GM15510 (cell line): ENCODE measurements at regions not wholly inside any gene's neighbourhood (a gene's known extent, or its start where the extent isn't known, plus 50 kb on each side); places are given as distances from the start of the nearest gene placed in this dataset.

ENCODE experiments used
- POLR2A ChIP-seq: IDR thresholded peaks from 3 replicates; pipeline ENCODE4 v1.6.1; 2011; ENCODE audit warnings: borderline replicate concordance; ENCODE audit not compliant: insufficient read length; ENCODE audit errors: extremely low read depth

GRCh38 chr3:72452745-72453144 lies 395.5 kb downstream of the SHQ1 start:
- TF ChIP-seq POLR2A: no peak

DNA sequence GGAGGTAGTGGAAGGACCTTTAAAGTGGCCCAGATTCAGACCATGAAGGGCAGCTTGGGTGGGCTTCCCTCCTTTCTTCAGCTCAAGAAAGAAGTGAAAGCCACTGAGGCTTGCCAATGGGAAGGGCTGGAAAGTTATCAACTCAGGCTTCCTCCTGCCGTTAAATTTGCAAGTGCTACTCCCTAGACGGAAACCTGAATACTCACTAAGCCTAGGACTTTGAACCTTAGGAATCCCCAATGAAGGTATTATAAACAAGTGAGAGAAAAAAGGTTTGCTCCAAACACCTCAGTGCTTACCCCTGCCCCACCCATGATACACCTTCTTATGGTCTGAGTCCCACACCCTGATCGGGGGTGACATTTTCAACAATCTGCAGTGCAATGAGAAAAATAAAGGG lies 396.4 kb downstream of the SHQ1 start:
- TF ChIP-seq POLR2A: no peak

- no peak for TF ChIP-seq POLR2A
These were observed 398.7 kb downstream of the SHQ1 start for GRCh38 chr3:72449551-72449950.

GRCh38 chr3:72448858-72449257 lies 399.4 kb downstream of the SHQ1 start:
- TF ChIP-seq POLR2A: no peak

DNA sequence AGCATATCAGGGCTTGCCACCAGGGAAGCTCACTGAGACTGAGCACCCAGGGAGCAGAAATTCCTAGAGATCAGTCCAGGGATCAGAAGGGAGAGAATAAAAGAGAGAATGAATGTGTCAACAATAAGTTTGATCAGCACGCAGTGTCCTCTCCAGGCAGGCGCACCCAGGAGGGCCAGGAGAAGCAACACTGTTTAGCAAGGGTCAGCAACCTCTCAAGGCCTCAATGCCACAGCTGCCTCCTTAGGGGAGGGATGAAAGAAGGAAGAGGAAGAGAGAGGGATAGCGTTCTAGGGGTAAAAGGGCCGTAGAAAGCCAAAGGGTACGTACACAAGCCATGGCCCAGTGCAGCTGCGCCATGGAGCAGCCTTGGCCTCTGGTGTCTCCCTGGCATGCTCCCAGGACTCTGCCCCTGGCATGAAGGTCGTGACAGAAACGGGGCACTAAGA lies 399.8 kb downstream of the SHQ1 start:
- no peak for TF ChIP-seq POLR2A

DNA sequence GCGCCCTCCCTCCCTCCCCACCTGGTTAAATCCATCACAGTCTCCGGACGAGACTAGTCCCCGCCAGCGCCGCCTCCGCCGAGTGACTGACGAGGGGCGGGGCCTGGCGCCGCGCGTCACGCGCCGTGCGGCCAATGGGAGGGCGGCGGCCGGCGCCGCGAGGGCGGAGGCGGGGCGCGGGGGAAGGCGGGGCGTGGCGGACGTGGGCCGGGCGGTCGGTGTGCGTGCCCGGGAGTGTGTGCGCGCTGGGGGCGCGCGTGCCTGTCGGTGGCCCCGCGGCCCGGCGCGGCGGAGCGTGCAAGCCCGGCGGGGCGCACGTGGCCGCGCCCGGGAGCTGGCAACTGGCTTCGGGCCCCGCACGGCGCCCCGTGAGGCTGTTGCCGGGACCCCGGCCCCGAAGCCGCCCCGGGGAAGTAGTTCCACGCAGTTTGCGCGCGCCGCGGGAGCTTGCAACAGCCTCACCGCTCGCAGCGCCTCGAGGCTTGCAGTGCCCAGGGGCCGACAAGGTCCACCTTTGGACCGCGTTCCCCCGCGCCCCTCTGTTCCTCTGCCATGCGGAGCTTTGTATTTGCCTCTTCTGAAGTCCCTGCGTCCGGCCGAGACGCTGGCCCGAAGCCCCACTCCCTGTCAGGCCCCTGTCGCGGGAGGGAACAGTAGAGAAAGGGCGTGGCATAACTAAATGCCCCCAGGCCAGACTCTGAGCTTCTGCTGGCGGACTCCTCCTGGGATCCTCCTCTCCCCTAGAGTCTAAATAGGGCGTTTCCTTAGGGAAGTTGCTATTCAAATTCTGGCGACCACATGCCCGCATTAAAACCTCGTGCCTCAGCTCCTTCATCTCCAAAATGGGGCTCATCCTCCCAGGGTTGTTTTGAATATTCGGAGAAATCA lies 400.9 kb downstream of the SHQ1 start:
- TF ChIP-seq POLR2A: peak; percentile 48

DNA sequence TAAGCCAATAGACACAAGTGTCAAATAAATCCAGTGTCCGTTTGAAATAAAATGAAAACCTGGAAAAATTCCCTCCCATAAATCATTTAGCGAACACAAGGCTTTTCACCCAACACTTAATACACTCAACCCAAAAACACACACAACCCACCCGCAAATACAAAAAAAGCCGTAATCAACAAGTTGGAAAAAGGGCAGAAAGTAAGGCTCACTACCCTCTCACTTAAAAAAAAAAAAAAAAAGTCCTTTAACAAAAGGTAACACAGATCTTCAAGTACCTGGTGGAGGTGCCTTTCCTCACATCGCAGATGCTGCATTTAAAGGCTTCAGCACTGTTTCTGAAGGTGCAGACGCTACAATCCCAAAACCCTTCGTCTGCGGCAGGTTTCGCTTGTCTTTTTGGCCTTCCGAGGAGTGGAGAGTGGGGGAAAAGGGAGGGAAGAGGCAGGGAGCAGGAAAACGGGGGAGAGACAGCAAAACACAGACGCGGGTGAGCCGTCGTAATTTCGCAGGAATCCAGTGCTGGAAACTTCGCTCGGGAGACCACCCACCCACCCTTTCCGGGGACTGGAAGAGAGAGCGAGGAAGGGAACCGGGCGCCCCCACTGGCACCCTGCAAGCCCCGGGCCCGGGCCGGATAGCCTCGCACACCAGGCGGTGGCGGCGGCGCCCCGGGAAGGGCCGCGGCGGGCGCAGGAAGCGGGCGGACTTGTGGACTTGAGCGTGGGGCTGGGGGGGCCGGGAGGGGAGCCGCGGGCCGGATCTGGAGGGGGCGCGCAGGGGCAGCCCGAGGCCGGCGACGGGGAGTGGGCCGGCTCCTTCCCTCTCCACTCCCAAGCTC lies 401.8 kb downstream of the SHQ1 start, which contains the start of gene RYBP:
RYBP (minus strand) TSS at position 404 of the 841 bp plus-strand sequence.
- no peak for TF ChIP-seq POLR2A

GRCh38 chr3:72445827-72446217 lies 402.4 kb downstream of the SHQ1 start:
- no peak for TF ChIP-seq POLR2A

- no peak for TF ChIP-seq POLR2A
These were observed 403.5 kb downstream of the SHQ1 start for GRCh38 chr3:72444656-72445223.

DNA sequence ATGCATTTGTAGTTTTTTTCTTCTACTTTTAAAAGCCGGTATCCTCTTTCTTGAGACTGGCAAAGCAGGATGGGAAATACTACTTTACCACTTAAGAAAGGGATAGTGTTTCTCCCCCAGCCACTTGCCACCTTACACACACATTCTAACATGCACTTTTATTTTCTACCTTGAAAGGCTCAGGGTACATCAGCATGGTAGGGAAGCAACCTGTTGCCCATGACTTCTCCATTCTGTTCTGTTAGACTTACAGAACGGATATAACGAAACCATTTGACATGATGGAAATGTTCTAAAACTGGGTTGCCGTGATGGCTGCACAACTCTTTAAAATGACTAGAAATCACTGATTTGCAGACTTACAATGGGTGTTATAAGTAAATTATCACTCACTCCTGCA lies 405.5 kb downstream of the SHQ1 start:
- TF ChIP-seq POLR2A: no peak

GRCh38 chr3:72441284-72441994 lies 406.8 kb downstream of the SHQ1 start:
- TF ChIP-seq POLR2A: no peak

GRCh38 chr3:72440491-72440890 lies 407.8 kb downstream of the SHQ1 start:
- no peak for TF ChIP-seq POLR2A

DNA sequence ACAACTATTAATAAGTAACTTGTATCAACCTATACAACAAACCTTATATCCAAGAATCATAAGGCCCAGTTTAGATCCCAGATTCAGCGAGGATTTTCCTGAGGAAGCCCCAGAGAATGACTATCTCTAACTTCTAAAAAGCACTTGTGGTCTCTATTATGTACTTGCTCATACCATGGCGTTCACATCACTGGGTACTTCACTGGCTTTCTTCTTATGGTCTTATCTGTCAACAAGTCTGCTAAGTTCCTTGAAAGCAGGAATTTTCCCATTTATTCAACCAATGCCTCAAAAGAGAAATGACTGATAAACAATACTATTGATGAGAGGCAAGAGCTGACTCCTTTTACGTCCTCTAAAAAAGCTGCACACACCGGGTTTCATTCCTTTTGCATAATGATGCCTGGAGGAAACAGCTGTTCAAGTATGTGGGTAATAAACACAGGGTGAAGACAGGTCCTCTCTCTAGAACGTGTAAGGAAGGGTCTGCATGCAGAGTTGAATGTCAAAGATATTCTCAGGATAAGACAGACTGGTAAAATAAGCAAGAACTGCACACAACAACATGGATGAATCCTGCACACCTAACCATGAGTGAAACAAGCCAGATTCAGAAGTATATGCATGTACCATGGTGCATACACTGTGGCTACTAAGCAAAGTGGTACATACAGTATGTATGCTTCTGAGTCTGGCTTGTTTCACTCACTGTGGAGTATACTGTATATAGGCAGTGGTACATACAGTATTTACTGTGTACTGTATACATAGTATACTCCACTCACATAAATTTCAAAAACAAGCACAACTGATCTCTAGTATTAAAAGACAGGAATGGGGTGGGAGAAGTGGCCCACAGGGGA lies 408.7 kb downstream of the SHQ1 start:
- TF ChIP-seq POLR2A: no peak
